Body of pancreas (tissue), 4 donors: ENCODE measurements at regions not wholly inside any gene's neighbourhood (a gene's known extent, or its start where the extent isn't known, plus 50 kb on each side); places are given as distances from the start of the nearest gene placed in this dataset.

Source experiments
- CTCF ChIP-seq, 7 experiments: fragments of 450-650 bp in 4 of 7; fragments of 200-600 bp in 3 of 7; sonication (generic) in 3 of 7; IDR thresholded peaks; one replicate each; pipeline ENCODE4 v1.5.1; 2016 to 2019; ENCODE audit warnings: antibody characterized with exemption in 7 of 7
- POLR2A ChIP-seq, 3 donors: fragments of 450-650 bp; IDR thresholded peaks; one replicate each; pipeline ENCODE4 v1.6.1; 2016; ENCODE audit warnings: antibody characterized with exemption in 3 of 3, mild to moderate bottlenecking in 2 of 3

DNA sequence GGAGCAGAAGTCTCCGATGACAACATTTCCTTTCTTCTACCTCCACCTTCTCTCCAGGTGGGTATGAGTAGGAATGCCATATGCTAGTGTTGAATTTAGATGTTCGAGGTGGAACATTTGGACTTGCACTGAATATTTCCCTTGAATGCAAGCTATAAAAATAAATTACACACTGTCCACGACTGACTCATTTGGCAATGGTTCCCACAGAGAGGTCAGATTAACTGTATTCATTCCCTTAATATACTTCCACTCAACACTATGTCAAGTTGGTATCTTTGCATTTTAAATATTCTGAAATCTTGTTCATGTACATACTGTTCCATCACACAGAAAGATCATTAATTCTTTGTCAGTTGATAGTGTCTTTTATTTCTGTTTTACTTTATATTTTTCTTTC lies 222.6 kb upstream of the PIK3R1 start:
- no peak for TF ChIP-seq CTCF (IDR thresholded peaks at IDR 0.05)
- no peak for TF ChIP-seq POLR2A (IDR thresholded peaks at IDR 0.05)
